Left ventricle myocardium inferior (tissue), 1 donor: ENCODE measurements at regions not wholly inside any gene's neighbourhood (a gene's known extent, or its start where the extent isn't known, plus 50 kb on each side); places are given as distances from the start of the nearest gene placed in this dataset.

ENCODE experiments used
- DNase-seq: peaks from one replicate; pipeline ENCODE4 v3.0.0-alpha.2; 2020
- H3K27ac ChIP-seq: fragments of 200-600 bp; replicated peaks from 2 replicates; pipeline ENCODE4 v1.8.0; 2021
- H3K27me3 ChIP-seq: fragments of 200-600 bp; 2 replicates; pipeline ENCODE4 v1.8.0; 2021; ENCODE audit warnings: low read depth
- H3K36me3 ChIP-seq: fragments of 200-600 bp; 2 replicates; pipeline ENCODE4 v1.8.0; 2021
- H3K4me1 ChIP-seq: fragments of 200-600 bp; 2 replicates; pipeline ENCODE4 v1.8.0; 2021
- H3K4me3 ChIP-seq: fragments of 200-600 bp; 2 replicates; pipeline ENCODE4 v1.8.0; 2021; ENCODE audit warnings: mild to moderate bottlenecking, moderate library complexity
- H3K9me3 ChIP-seq: fragments of 200-600 bp; replicated peaks from 2 replicates; pipeline ENCODE4 v1.8.0; 2021
- CTCF ChIP-seq: fragments of 200-600 bp; IDR thresholded peaks from 2 replicates; pipeline ENCODE4 v1.8.0; 2021; ENCODE audit warnings: antibody characterized with exemption, mild to moderate bottlenecking, borderline replicate concordance
- intact Hi-C: fragments of 100-400 bp; cut with micrococcal nuclease; formaldehyde crosslinking; loops from one replicate; pipeline ENCODE4 v1.11.0; 2022
- donor health status: DM: no; HTN: yes; CAD: no; lungs with severe emphysema.

DNA sequence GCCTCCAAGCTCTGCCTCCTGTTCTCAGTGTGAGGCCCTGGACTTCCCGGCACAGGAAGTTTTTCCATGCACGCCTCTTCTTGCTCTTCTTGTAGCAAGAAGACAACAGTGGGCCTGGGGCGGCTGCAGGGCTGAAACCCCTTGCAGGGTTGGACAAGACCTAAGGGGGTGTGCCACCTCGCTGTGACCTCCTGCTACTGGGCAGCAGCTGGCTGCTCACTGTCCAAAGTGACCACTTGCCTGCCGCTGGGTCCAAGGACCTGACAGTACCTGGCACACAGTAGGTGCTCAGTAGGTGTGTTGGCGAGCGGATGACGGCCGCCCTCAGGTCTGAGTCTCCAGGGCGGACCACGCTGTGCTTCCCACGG, 331.6 kb downstream of the C16orf95 start:
- no peak for DNase-seq
- intact Hi-C loops = no loop called here
- Histone ChIP-seq H3K4me1 (peaks cover 36% of the 10 kb centered on the region), H3K9me3 (no peaks in the 10 kb centered on the region), H3K27ac (peak overlapping the region; percentile 90), H3K36me3 (no peaks in the 10 kb centered on the region), H3K27me3 (no peaks in the 10 kb centered on the region), H3K4me3 (no peak overlapping the region)
- TF ChIP-seq CTCF = no peak

- Histone ChIP-seq H3K27me3 (no peaks in the 10 kb centered on the region), H3K4me1 (peaks cover 36% of the 10 kb centered on the region), H3K27ac (peak overlapping the region; percentile 90), H3K9me3 (no peaks in the 10 kb centered on the region), H3K4me3 (no peak overlapping the region), H3K36me3 (no peaks in the 10 kb centered on the region)
- DNase-seq = no peak
- intact Hi-C loops = no loop called here
- TF ChIP-seq CTCF = no peak
Measured at GRCh38 chr16:86986136-86986535, 331.1 kb downstream of the C16orf95 start.

DNA sequence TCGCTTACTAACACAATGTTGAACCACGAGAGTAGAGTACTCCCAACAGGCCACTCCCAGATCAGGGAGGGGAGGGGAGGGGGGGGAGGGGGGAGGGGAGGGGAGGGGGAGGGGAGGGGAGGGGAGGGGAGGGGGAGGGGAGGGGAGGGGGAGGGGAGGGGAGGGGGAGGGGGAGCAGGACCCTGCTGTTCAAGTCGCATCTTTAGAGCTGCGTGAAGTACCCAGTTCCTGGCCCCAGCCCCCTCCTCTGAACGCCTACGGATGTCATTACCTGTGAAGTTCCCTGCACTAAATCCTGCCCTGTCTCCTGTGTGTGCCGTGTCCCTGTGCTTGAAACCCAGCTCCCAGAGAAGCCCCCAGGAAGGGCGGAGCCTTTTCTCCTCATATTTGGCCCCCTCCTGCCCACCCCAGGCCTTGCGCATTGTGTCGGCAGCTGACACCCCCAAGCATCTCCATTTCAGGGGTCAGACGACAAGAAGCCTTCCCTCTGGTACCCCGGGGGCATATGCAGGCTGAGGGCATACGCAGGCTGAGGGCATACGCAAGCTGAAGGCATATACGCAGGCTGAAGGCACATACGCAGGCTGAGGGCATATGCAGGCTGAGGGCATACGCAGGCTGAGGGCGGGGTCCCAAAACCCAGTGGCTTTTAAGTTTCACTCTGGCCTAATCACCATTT, 330.2 kb downstream of the C16orf95 start:
- H3K4me3 ChIP-seq = no peak overlapping the region
- no peak overlapping the region for H3K27ac ChIP-seq
- no peak for TF ChIP-seq CTCF
- DNase-seq = no peak
- H3K27me3 ChIP-seq = no peaks in the 10 kb centered on the region
- H3K9me3 ChIP-seq = no peaks in the 10 kb centered on the region
- H3K36me3 ChIP-seq = no peaks in the 10 kb centered on the region
- H3K4me1 ChIP-seq = peaks cover 36% of the 10 kb centered on the region
- intact Hi-C loops = no loop called here

DNA sequence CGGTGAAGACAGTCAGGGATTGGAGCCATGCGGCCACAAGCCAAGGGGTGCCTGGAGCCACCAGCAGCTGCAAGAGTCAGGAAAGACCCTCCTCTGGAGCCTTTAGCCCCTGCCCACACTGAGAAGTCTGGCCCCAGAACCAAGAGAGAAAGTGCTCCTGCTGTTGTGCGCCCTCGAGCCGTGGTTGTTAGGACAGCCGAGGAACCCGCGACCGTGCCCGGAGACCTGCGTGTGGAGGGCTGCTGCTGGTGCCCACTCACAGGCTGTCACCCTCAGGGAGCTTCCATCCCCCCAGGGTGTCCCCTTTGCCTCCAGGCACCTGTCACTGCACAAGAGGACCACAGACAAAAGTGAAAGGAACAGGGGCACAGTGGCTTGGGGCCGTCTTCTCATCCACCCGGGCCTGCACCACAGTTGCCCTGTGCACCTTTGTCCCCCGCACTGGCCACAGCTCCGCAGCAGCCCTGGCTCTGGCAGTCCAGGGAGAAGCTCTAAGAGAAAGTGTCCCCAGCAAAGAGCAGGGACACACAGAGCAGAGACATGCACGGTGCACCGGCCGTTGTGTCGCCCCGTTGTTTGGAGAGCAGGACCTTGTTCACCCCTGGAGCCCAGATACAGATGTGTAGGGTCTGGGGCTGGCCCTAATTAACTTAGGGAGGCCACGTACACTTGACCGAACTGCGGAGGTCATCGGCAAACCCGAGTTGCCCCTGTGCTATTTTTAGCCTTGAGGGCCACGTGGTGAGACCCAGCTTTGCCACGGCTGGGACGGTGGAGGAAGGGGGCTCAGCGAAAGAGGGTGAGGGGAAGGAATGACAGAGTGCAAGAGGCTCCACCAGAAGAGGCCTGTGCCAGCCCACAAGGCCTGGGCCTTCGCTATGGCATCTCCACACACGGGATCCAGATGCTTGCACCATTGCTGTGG, 329.2 kb downstream of the C16orf95 start:
- Histone ChIP-seq H3K27me3 (no peaks in the 10 kb centered on the region), H3K9me3 (no peaks in the 10 kb centered on the region), H3K27ac (peak overlapping the region; percentile 33), H3K36me3 (no peaks in the 10 kb centered on the region), H3K4me1 (peaks cover 36% of the 10 kb centered on the region), H3K4me3 (no peak overlapping the region)
- TF ChIP-seq CTCF = no peak
- intact Hi-C loops = no loop called here
- no peak for DNase-seq

GRCh38 chr16:86988920-86989696, 328.1 kb downstream of the C16orf95 start:
- Histone ChIP-seq H3K27me3 (peaks cover 1% of the 10 kb centered on the region), H3K36me3 (no peaks in the 10 kb centered on the region), H3K27ac (no peak overlapping the region), H3K9me3 (no peaks in the 10 kb centered on the region), H3K4me1 (peaks cover 36% of the 10 kb centered on the region), H3K4me3 (no peak overlapping the region)
- intact Hi-C loops = no loop called here
- no peak for TF ChIP-seq CTCF
- no peak for DNase-seq
